ENCODE measurements at regions not wholly inside any gene's neighbourhood (a gene's known extent, or its start where the extent isn't known, plus 50 kb on each side); places are given as distances from the start of the nearest gene placed in this dataset.

DNA sequence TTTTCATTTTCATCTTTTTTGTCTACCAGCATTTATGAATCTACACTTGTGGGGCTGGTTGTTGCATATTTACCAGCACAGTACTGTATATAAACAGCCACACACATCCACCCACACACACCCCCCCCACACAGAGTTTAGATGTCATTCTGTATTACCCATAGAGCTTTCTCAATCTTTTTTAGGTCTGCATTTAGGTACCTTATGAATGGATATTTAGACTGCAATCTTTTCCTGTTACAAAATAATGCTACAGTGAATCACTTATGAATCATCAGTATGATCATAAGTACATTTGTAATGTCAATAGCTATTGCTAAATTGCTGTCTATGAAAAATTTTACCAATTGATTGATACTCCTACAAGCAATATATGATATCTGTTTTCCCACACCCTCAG is 67.3 kb upstream of the STK38L start:
- Histone ChIP-seq H2BK120ac (ENCODE audit: low read depth, low read length) (no peak overlapping the region), H3K4ac (ENCODE audit: low read depth in 1 of 2, low read length in 2 of 2) (no peak overlapping the region), H2AK5ac (ENCODE audit: low read length, severe bottlenecking) (no peak overlapping the region), H3K4me3 (ENCODE audit: insufficient read depth in 1 of 2, low read depth in 1 of 2, low read length in 2 of 2) (no peak overlapping the region), H3K9me3 (ENCODE audit: control insufficient read depth, low read length) (no peaks in the 10 kb centered on the region), H3K9ac (ENCODE audit: low read length) (peak overlapping the region; percentile 7), H3K14ac (ENCODE audit: low read length in 2 of 2) (no peak overlapping the region), H2BK5ac (ENCODE audit: low read depth, low read length, poor library complexity, severe bottlenecking) (no peak overlapping the region), H3K4me2 (ENCODE audit: low read length, poor library complexity, severe bottlenecking) (no peak overlapping the region), H3K23ac (ENCODE audit: low read length in 2 of 2) (no peak overlapping the region), H4K91ac (ENCODE audit: low read length) (no peak overlapping the region), H3K4me1 (ENCODE audit: control insufficient read depth, insufficient read depth, low read depth, low read length) (peaks cover 4% of the 10 kb centered on the region), H3K27ac (ENCODE audit: low read length, poor library complexity, severe bottlenecking) (peak overlapping the region; percentile 54), H2AFZ (ENCODE audit: low read depth, low read length) (no peak overlapping the region), H4K8ac (ENCODE audit: low read length) (no peak overlapping the region), H3K36me3 (ENCODE audit: control insufficient read depth in 1 of 2, insufficient read depth in 2 of 2, low read depth in 1 of 2, low read length in 2 of 2) (no peaks in the 10 kb centered on the region), H3K18ac (ENCODE audit: low read depth in 1 of 2, low read length in 2 of 2) (no peak overlapping the region), H2BK12ac (ENCODE audit: low read length in 2 of 2) (no peak overlapping the region), H2BK15ac (ENCODE audit: low read depth, poor library complexity, severe bottlenecking) (no peak overlapping the region), H3K79me1 (replicated peaks; ENCODE audit: low read length, poor library complexity, severe bottlenecking) (no peaks in the 10 kb centered on the region), H3K27me3 (ENCODE audit: control insufficient read depth in 1 of 2, insufficient read depth in 1 of 2, low read length in 2 of 2) (no peaks in the 10 kb centered on the region)
- DNase-seq: peak; percentile 66

DNA sequence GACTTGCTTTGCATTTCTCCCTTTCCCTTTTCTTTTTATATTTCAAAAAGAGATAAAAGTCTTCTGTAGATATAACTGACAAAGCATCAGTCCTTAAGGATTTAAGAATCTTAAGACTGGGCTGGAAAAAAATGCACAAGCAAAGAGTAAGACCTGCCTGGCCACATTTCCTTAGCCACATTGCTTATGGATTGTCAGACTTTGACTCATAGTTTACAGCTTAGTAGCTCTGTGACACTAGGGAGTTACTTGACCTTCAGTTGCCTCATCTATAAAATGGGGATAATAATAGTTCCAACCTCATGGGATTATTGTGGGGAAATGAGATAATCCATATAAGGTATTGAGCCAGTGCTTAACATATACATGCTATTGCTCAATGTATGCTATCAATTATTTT is 66.4 kb upstream of the STK38L start:
- no peak overlapping the region for H2AK5ac ChIP-seq (ENCODE audit: low read length, severe bottlenecking)
- H2BK120ac ChIP-seq (ENCODE audit: low read depth, low read length): no peak overlapping the region
- no peak overlapping the region for H3K4me2 ChIP-seq (ENCODE audit: low read length, poor library complexity, severe bottlenecking)
- no peak overlapping the region for H3K14ac ChIP-seq (ENCODE audit: low read length in 2 of 2)
- H3K4ac ChIP-seq (ENCODE audit: low read depth in 1 of 2, low read length in 2 of 2): no peak overlapping the region
- no peak overlapping the region for H4K8ac ChIP-seq (ENCODE audit: low read length)
- peak; percentile 85 for DNase-seq
- peak overlapping the region; percentile 7 for H3K9ac ChIP-seq (ENCODE audit: low read length)
- H3K23ac ChIP-seq (ENCODE audit: low read length in 2 of 2): no peak overlapping the region
- H3K9me3 ChIP-seq (ENCODE audit: control insufficient read depth, low read length): no peaks in the 10 kb centered on the region
- H3K4me1 ChIP-seq (ENCODE audit: control insufficient read depth, insufficient read depth, low read depth, low read length): peaks cover 4% of the 10 kb centered on the region
- H2BK15ac ChIP-seq (ENCODE audit: low read depth, poor library complexity, severe bottlenecking): no peak overlapping the region
- no peak overlapping the region for H4K91ac ChIP-seq (ENCODE audit: low read length)
- H3K18ac ChIP-seq (ENCODE audit: low read depth in 1 of 2, low read length in 2 of 2): no peak overlapping the region
- H3K36me3 ChIP-seq (ENCODE audit: control insufficient read depth in 1 of 2, insufficient read depth in 2 of 2, low read depth in 1 of 2, low read length in 2 of 2): no peaks in the 10 kb centered on the region
- no peaks in the 10 kb centered on the region for H3K79me1 ChIP-seq (replicated peaks; ENCODE audit: low read length, poor library complexity, severe bottlenecking)
- H3K27me3 ChIP-seq (ENCODE audit: control insufficient read depth in 1 of 2, insufficient read depth in 1 of 2, low read length in 2 of 2): no peaks in the 10 kb centered on the region
- no peak overlapping the region for H3K4me3 ChIP-seq (ENCODE audit: insufficient read depth in 1 of 2, low read depth in 1 of 2, low read length in 2 of 2)
- H2BK5ac ChIP-seq (ENCODE audit: low read depth, low read length, poor library complexity, severe bottlenecking): no peak overlapping the region
- H2AFZ ChIP-seq (ENCODE audit: low read depth, low read length): no peak overlapping the region
- no peak overlapping the region for H2BK12ac ChIP-seq (ENCODE audit: low read length in 2 of 2)
- peak overlapping the region; percentile 90 for H3K27ac ChIP-seq (ENCODE audit: low read length, poor library complexity, severe bottlenecking)

DNA sequence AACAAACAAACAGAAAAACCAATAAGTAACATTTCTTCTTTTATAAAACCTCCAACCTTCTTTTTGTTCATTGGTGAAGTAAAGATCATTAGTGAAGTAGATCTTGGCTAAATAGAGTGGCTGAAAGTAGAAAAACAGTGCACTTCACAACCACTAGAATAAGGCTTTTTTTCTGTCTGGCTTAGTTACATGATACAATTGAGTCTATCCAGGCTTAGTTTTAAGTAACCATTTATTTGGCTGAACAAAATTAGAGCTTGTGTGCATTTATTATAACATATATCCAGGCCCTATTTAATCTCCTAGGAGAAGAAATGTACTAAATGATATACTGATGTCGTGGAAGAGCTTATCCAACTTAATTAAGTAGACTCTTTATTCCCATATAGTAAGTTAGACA is 65.8 kb upstream of the STK38L start:
- Histone ChIP-seq H3K4ac (ENCODE audit: low read depth in 1 of 2, low read length in 2 of 2) (no peak overlapping the region), H3K4me1 (ENCODE audit: control insufficient read depth, insufficient read depth, low read depth, low read length) (peaks cover 4% of the 10 kb centered on the region), H3K36me3 (ENCODE audit: control insufficient read depth in 1 of 2, insufficient read depth in 2 of 2, low read depth in 1 of 2, low read length in 2 of 2) (no peaks in the 10 kb centered on the region), H3K4me3 (ENCODE audit: insufficient read depth in 1 of 2, low read depth in 1 of 2, low read length in 2 of 2) (no peak overlapping the region), H2BK15ac (ENCODE audit: low read depth, poor library complexity, severe bottlenecking) (no peak overlapping the region), H3K9ac (ENCODE audit: low read length) (no peak overlapping the region), H3K4me2 (ENCODE audit: low read length, poor library complexity, severe bottlenecking) (no peak overlapping the region), H2AFZ (ENCODE audit: low read depth, low read length) (no peak overlapping the region), H2AK5ac (ENCODE audit: low read length, severe bottlenecking) (no peak overlapping the region), H4K91ac (ENCODE audit: low read length) (no peak overlapping the region), H3K23ac (ENCODE audit: low read length in 2 of 2) (no peak overlapping the region), H3K18ac (ENCODE audit: low read depth in 1 of 2, low read length in 2 of 2) (no peak overlapping the region), H2BK12ac (ENCODE audit: low read length in 2 of 2) (no peak overlapping the region), H2BK120ac (ENCODE audit: low read depth, low read length) (no peak overlapping the region), H2BK5ac (ENCODE audit: low read depth, low read length, poor library complexity, severe bottlenecking) (no peak overlapping the region), H3K27me3 (ENCODE audit: control insufficient read depth in 1 of 2, insufficient read depth in 1 of 2, low read length in 2 of 2) (no peaks in the 10 kb centered on the region), H3K14ac (ENCODE audit: low read length in 2 of 2) (no peak overlapping the region), H3K79me1 (replicated peaks; ENCODE audit: low read length, poor library complexity, severe bottlenecking) (no peaks in the 10 kb centered on the region), H3K9me3 (ENCODE audit: control insufficient read depth, low read length) (no peaks in the 10 kb centered on the region), H4K8ac (ENCODE audit: low read length) (no peak overlapping the region), H3K27ac (ENCODE audit: low read length, poor library complexity, severe bottlenecking) (peak overlapping the region; percentile 34)
- DNase-seq: peak; percentile 33
- no CpG with 5 or more reads among the region's 1 CpG for WGBS

DNA sequence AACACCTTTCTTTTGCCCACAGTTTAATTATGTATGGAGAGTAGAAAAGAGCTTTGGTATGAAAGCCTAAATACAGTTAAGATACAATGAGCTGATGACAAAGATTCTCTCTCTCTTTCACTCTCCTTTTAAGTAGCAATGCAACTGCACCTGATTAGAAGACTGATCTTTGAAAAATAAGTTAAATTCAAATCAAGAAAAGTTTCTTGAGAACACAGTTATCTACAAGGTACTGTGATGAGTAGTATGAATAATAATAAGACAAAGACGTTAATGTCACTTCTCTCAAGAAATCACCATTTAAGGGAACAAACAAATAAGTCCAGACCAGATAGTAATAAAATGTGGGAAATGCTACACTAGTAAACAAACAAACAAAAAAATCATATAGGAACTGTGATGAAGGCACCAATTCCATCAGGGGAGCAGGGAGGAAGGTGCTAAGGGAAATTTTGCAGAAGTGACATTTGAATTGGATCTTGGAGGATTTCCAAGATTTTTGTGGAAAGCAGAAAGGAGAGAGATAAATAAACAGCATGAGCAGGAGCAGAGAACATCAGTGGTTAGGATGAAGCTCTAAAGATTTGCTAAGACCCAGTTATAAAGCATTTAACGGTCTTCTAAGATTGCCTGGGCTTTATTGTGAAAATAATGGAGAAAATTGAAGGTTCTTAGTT is 65.2 kb upstream of the STK38L start:
- 28% methylated on average over 1 of the region's 2 CpGs for WGBS
- Histone ChIP-seq H3K4me3 (ENCODE audit: insufficient read depth in 1 of 2, low read depth in 1 of 2, low read length in 2 of 2) (no peak overlapping the region), H3K4me2 (ENCODE audit: low read length, poor library complexity, severe bottlenecking) (no peak overlapping the region), H3K27me3 (ENCODE audit: control insufficient read depth in 1 of 2, insufficient read depth in 1 of 2, low read length in 2 of 2) (no peaks in the 10 kb centered on the region), H3K18ac (ENCODE audit: low read depth in 1 of 2, low read length in 2 of 2) (peak overlapping the region in 1 of 2 experiments; percentile 82), H3K14ac (ENCODE audit: low read length in 2 of 2) (no peak overlapping the region), H2BK5ac (ENCODE audit: low read depth, low read length, poor library complexity, severe bottlenecking) (peak overlapping the region; percentile 75), H3K9ac (ENCODE audit: low read length) (no peak overlapping the region), H2AK5ac (ENCODE audit: low read length, severe bottlenecking) (peak overlapping the region; percentile 95), H4K8ac (ENCODE audit: low read length) (no peak overlapping the region), H3K4ac (ENCODE audit: low read depth in 1 of 2, low read length in 2 of 2) (no peak overlapping the region), H2BK15ac (ENCODE audit: low read depth, poor library complexity, severe bottlenecking) (no peak overlapping the region), H3K79me1 (replicated peaks; ENCODE audit: low read length, poor library complexity, severe bottlenecking) (no peaks in the 10 kb centered on the region), H2BK120ac (ENCODE audit: low read depth, low read length) (no peak overlapping the region), H2AFZ (ENCODE audit: low read depth, low read length) (no peak overlapping the region), H4K91ac (ENCODE audit: low read length) (no peak overlapping the region), H3K9me3 (ENCODE audit: control insufficient read depth, low read length) (no peaks in the 10 kb centered on the region), H3K27ac (ENCODE audit: low read length, poor library complexity, severe bottlenecking) (peak overlapping the region; percentile 95), H2BK12ac (ENCODE audit: low read length in 2 of 2) (peak overlapping the region in 1 of 2 experiments; percentile 83), H3K36me3 (ENCODE audit: control insufficient read depth in 1 of 2, insufficient read depth in 2 of 2, low read depth in 1 of 2, low read length in 2 of 2) (no peaks in the 10 kb centered on the region), H3K4me1 (ENCODE audit: control insufficient read depth, insufficient read depth, low read depth, low read length) (peaks cover 4% of the 10 kb centered on the region), H3K23ac (ENCODE audit: low read length in 2 of 2) (no peak overlapping the region)
- peak; percentile 63 for DNase-seq

All from mesenchymal stem cell (in vitro differentiated cells and primary cell).